GM23338 (cell line): ENCODE measurements at regions not wholly inside any gene's neighbourhood (a gene's known extent, or its start where the extent isn't known, plus 50 kb on each side); places are given as distances from the start of the nearest gene placed in this dataset.
"Not testable (repeated sequence)": the region's sequence is repeated elsewhere in the genome, so short reads cannot be mapped to it uniquely, and the experiment has no call there.

Experiments
- ATAC-seq: fragments of 200-7000 bp; cut with Tn5 transposase; 3 replicates; pipeline ENCODE4 v1.9.1; 2020
- DNase-seq: peaks from one replicate; pipeline ENCODE4 v3.0.0-alpha.2; 2015; ENCODE audit warnings: low spot score
- H2AFZ ChIP-seq: fragments of 200-600 bp; sonication (generic); 2 replicates; pipeline ENCODE4 v1.8.0; 2016; ENCODE audit warnings: antibody characterized with exemption, mild to moderate bottlenecking, moderate library complexity
- H3F3A ChIP-seq: fragments of 200-600 bp; sonication (generic); replicated peaks from 2 replicates; pipeline ENCODE4 v1.8.0; 2017; ENCODE audit warnings: antibody characterized with exemption, mixed run types, low read depth
- H3K27ac ChIP-seq: fragments of 200-600 bp; sonication (generic); 2 replicates; pipeline ENCODE4 v1.6.1; 2016; ENCODE audit warnings: low read depth
- H3K27me3 ChIP-seq: fragments of 200-600 bp; sonication (generic); 2 replicates; pipeline ENCODE4 v1.8.0; 2016; ENCODE audit warnings: mild to moderate bottlenecking, mixed run types, moderate library complexity; ENCODE audit not compliant: insufficient read depth
- H3K36me3 ChIP-seq: fragments of 200-600 bp; sonication (generic); 2 replicates; pipeline ENCODE4 v1.8.0; 2016; ENCODE audit warnings: mild to moderate bottlenecking; ENCODE audit not compliant: insufficient read depth
- H3K4me1 ChIP-seq: fragments of 200-600 bp; sonication (generic); 2 replicates; pipeline ENCODE4 v1.8.0; 2016; ENCODE audit warnings: mild to moderate bottlenecking, moderate library complexity; ENCODE audit not compliant: insufficient read depth
- H3K4me2 ChIP-seq: fragments of 200-600 bp; sonication (generic); 2 replicates; pipeline ENCODE4 v1.7.1; 2017; ENCODE audit warnings: mixed run types
- H3K4me3 ChIP-seq: fragments of 200-600 bp; sonication (generic); 2 replicates; pipeline ENCODE4 v1.6.1; 2016; ENCODE audit warnings: mixed run types
- H3K79me2 ChIP-seq: fragments of 200-600 bp; sonication (generic); replicated peaks from 2 replicates; pipeline ENCODE4 v1.8.0; 2017; ENCODE audit warnings: mild to moderate bottlenecking; ENCODE audit not compliant: insufficient read depth
- H3K9me2 ChIP-seq: fragments of 200-600 bp; sonication (generic); 2 replicates; pipeline ENCODE4 v1.8.0; 2017; ENCODE audit not compliant: insufficient read depth
- H4K20me1 ChIP-seq: fragments of 200-600 bp; sonication (generic); replicated peaks from 2 replicates; pipeline ENCODE4 v1.8.0; 2017; ENCODE audit warnings: mild to moderate bottlenecking; ENCODE audit not compliant: insufficient read depth
- H3K27ac Mint-ChIP-seq: 2 replicates; pipeline ENCODE4 v1.8.0; 2020; ENCODE audit warnings: inconsistent platforms, mild to moderate bottlenecking, moderate library complexity, mixed read lengths
- H3K27me3 Mint-ChIP-seq: 3 replicates; pipeline ENCODE4 v1.8.0; 2022; ENCODE audit warnings: low read depth, mild to moderate bottlenecking, moderate library complexity, mixed read lengths, inconsistent platforms; ENCODE audit not compliant: insufficient read depth, poor library complexity
- H3K36me3 Mint-ChIP-seq: 3 replicates; pipeline ENCODE4 v1.8.0; 2021; ENCODE audit warnings: low read depth, mild to moderate bottlenecking, inconsistent platforms, moderate library complexity, mixed read lengths
- H3K4me1 Mint-ChIP-seq: 3 replicates; pipeline ENCODE4 v1.8.0; 2020; ENCODE audit warnings: mild to moderate bottlenecking, inconsistent platforms, mixed read lengths
- H3K4me3 Mint-ChIP-seq: 3 replicates; pipeline ENCODE4 v1.8.0; 2021; ENCODE audit warnings: moderate library complexity, mild to moderate bottlenecking, inconsistent platforms, mixed read lengths
- H3K9me3 Mint-ChIP-seq: 3 replicates; pipeline ENCODE4 v1.8.0; 2020; ENCODE audit warnings: moderate library complexity, mild to moderate bottlenecking, inconsistent platforms, mixed read lengths

DNA sequence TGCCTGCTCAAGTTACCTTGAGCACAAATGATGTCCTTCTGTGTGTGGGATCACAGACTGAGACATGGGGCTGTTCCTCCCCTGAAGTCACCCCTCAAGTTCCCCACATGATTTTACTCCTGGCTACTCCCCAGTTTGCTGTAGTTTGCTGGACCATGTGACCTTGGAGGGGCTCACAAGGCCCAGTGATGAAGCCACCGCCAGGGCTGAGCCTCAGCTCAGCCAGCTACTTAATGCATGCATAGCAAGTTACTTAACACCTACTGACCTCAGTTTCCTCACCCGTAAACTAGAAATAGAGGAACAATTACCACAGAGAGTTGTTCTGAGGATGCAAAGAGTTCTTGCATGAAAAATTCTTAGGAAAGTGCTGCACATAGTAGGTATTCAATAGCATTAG lies 283.7 kb upstream of the PLGLB2 start:
- H3K9me2 ChIP-seq, H3K4me3 ChIP-seq, H3K27ac Mint-ChIP-seq, H3K4me1 Mint-ChIP-seq, H3F3A ChIP-seq, H3K36me3 Mint-ChIP-seq, H3K27me3 ChIP-seq, H3K36me3 ChIP-seq, H2AFZ ChIP-seq, H4K20me1 ChIP-seq, DNase-seq, H3K27me3 Mint-ChIP-seq, H3K9me3 Mint-ChIP-seq, H3K27ac ChIP-seq, H3K4me1 ChIP-seq, H3K4me3 Mint-ChIP-seq, H3K79me2 ChIP-seq, ATAC-seq, H3K4me2 ChIP-seq: not testable (repeated sequence)

DNA sequence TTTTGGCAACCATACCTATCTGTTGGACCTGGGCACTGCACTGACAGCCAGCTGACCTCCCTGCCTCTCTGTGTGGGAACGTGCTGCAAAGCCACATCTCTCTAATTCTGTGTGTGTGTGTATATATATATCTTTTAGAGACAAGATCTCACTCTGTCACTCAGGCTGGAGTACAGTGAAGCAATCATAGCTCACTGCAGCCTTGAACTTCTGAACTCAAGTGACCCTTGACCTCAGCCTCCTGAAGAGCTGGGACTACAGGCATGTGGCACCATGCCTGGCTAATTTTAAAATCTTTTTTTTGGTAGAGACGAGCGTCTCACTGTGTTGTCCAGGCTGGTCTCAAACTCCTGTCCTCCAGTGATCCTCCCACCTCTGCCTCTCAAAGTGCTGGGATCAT lies 282.2 kb upstream of the PLGLB2 start:
- not testable (repeated sequence) for H3K9me3 Mint-ChIP-seq, H3K36me3 ChIP-seq, H3K4me3 ChIP-seq, H3K79me2 ChIP-seq, H4K20me1 ChIP-seq, H2AFZ ChIP-seq, H3K36me3 Mint-ChIP-seq, DNase-seq, H3K9me2 ChIP-seq, H3K4me3 Mint-ChIP-seq, H3K4me2 ChIP-seq, H3K27me3 ChIP-seq, H3K27ac Mint-ChIP-seq, H3K27ac ChIP-seq, H3K4me1 ChIP-seq, H3K27me3 Mint-ChIP-seq, ATAC-seq, H3F3A ChIP-seq
- H3K4me1 Mint-ChIP-seq: peaks cover 11% of the 10 kb centered on the region

DNA sequence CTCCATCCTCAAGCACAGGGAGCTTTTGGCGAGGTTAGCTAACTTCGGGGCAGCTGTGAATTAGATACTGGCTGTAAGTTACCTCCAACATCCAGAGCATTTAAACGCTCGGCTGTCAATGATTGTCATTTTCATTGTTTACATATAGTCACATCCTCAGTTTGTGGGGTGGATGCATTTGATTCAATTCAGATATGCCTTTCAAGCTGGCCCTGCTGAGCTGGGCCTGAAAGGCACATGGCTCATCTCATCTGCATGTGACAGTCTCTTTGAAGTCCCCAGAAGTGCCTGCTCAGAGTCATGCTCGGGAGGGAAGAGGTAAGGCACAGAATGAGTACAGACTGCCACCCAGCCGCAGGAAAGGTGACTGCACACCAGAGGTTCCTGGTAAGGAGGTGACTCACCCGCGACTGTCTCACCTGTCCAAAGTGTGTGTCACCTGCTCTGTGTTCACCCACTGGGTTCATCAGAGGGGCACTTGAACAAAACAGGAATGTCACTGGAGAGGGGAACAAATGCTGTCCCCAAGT lies 281.2 kb upstream of the PLGLB2 start:
- DNase-seq, H3K79me2 ChIP-seq, H4K20me1 ChIP-seq: not testable (repeated sequence)

DNA sequence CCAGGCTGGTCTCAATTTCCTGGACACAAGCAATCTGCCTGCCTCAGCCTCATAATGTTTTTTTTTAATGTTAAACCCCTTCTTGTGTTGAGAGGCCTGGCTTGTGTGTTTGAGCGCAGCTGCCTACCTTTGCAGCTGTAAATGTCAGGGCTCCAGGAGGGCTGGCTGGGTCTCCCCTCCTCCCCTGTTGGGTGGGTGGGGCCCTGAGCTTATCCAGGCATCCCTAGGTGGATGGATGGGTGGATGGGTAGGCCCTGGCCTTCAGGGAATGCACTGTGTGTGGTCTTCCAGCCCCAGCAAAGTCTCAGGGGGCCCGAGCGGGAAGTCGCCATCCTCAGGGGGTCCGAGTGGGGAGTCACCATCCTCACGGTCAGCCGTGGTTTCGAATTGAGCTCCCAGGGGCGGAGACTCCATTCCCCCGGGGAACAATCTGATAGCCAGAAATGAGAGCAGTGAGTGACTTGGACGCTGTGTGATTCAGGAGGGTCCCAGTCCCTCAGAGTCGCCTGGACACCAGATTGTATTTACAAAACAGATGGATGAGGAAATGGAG lies 279.4 kb upstream of the PLGLB2 start:
- not testable (repeated sequence) for H2AFZ ChIP-seq, H3K9me3 Mint-ChIP-seq, H3F3A ChIP-seq, H3K79me2 ChIP-seq, H3K4me3 Mint-ChIP-seq, H3K36me3 ChIP-seq, H3K9me2 ChIP-seq, H3K4me3 ChIP-seq, DNase-seq, H3K27me3 Mint-ChIP-seq, H4K20me1 ChIP-seq, H3K4me2 ChIP-seq, H3K27ac ChIP-seq, H3K27me3 ChIP-seq, H3K4me1 ChIP-seq, H3K27ac Mint-ChIP-seq, H3K36me3 Mint-ChIP-seq
- ATAC-seq: peak; percentile 77
- H3K4me1 Mint-ChIP-seq: peaks cover 11% of the 10 kb centered on the region

More for the DNA sequence above, 281.2 kb upstream of the PLGLB2 start:
- peaks cover 11% of the 10 kb centered on the region for H3K4me1 Mint-ChIP-seq
- not testable (repeated sequence) for H3K27ac Mint-ChIP-seq, H3K4me3 ChIP-seq, H3K36me3 Mint-ChIP-seq, H3K4me3 Mint-ChIP-seq, H2AFZ ChIP-seq, H3K36me3 ChIP-seq, H3K9me2 ChIP-seq, H3K4me1 ChIP-seq, H3K27me3 ChIP-seq, H3K4me2 ChIP-seq, H3F3A ChIP-seq, H3K27ac ChIP-seq, H3K9me3 Mint-ChIP-seq, H3K27me3 Mint-ChIP-seq
- ATAC-seq: peak; percentile 63

DNA sequence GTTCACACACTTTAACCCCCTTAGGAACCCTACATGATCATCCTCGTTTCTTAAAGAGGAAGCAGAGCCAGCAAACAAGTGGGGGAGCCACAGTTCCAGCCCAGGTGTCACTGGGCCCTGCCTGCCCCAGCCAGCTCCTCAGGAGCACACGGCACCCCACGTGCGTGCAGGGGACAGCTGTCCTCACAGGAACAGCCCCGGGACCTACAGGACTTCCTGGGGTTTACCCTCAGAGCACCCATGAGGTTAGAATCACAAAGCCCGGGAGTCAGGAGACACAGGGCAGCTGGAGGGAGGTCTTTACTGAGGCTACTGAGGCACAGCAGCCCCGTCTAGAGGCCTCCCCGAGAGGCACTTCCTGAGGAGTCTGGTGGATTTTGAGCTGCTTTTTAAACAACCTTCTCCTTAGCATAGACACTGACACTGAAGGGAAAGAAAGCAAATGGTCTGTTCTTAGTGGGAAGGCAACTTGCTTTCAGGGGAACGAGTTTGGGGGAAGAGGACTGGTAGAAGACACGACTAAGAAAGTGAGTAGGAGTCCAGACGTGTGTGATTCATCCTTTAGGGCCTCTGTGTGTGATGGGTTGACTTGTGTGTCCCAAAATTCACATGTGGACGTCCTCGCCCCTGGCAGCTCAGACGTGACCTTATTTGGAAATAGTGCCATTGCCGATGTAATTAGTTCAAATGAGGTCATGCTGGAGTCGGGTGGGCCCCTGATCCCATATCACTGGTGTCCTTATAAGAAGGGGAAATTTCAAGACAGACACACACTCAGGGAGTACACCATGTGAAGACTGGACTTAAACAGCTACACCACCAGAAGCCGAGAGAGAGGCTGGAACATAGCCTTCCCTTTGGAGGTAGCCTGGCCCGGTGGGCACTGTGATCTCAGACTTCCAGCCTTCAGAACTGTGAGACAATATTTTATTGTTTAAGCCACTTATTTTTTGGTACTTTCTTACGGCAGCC lies 278.4 kb upstream of the PLGLB2 start:
- H3K36me3 Mint-ChIP-seq, H3K4me2 ChIP-seq, H3K79me2 ChIP-seq, H3K4me3 ChIP-seq, H3K4me3 Mint-ChIP-seq, H3K27ac Mint-ChIP-seq, H3K4me1 ChIP-seq, H3K27me3 Mint-ChIP-seq, H3K9me3 Mint-ChIP-seq, H3K36me3 ChIP-seq, H3K9me2 ChIP-seq, H2AFZ ChIP-seq, H3F3A ChIP-seq, H3K27me3 ChIP-seq, H4K20me1 ChIP-seq, H3K27ac ChIP-seq, DNase-seq: not testable (repeated sequence)
- peaks cover 11% of the 10 kb centered on the region for H3K4me1 Mint-ChIP-seq
- ATAC-seq: peak; percentile 23

DNA sequence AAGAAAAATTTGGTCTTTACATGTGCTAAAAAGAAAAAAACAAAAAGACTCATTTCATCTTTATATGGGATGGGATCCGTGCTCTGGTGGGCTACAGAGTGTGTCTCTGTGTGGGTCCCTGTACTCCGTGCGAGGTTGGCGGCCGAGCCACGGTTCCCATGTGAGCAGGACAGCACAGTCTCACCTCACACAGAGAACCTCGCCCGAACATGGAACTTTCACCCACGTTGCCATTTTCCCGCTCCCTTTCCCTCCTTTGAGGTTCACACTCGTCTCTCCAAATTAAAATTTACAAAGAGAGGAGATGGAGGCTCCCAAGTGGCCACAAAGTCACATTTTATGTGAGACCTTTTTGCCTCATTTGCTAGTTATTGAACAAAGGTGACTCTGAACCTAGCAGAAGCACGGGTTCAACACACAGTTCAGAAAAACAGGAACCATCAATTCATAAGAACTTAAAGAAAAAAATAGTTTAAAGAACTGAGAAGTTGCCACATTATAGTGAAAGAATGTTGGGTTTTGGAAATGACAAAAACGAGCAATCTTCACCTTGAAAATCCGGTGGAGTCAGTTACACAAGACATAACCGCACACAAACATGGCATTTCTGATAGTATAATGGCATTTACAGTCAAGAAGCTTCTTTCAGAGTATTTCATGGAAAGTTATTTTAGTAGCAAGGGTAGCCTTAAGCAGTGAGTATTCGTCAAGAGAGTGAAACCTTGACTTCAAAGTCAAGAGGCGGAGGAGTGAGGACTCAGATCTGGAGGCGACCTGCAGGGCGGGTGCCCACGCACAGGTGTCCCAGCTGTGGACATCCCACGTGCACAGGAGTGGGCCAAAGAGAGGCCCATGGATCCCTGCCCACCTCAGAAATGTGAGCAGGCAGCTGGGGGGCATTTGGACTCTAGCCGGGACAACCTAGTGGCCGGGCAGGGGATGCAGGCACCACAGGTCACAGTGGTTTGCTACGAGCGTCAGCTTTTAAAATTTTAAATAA lies 277.2 kb upstream of the PLGLB2 start:
- H3K4me3 ChIP-seq, ATAC-seq, H3K79me2 ChIP-seq, H3K36me3 Mint-ChIP-seq, H3K9me3 Mint-ChIP-seq, H3K36me3 ChIP-seq, DNase-seq, H3K27ac Mint-ChIP-seq, H3K27me3 ChIP-seq, H3K4me3 Mint-ChIP-seq, H2AFZ ChIP-seq, H3K27me3 Mint-ChIP-seq, H3K9me2 ChIP-seq, H3K4me1 ChIP-seq, H4K20me1 ChIP-seq, H3K4me2 ChIP-seq, H3K27ac ChIP-seq, H3F3A ChIP-seq: not testable (repeated sequence)
- peaks cover 11% of the 10 kb centered on the region for H3K4me1 Mint-ChIP-seq
